ENCODE measurements at regions not wholly inside any gene's neighbourhood (a gene's known extent, or its start where the extent isn't known, plus 50 kb on each side); places are given as distances from the start of the nearest gene placed in this dataset.

GRCh38 chr16:7772722-7773121, 440.1 kb downstream of the RBFOX1 start:
- TF ChIP-seq POLR2A (IDR thresholded peaks at IDR 0.05) (no peak), CTCF (IDR thresholded peaks at IDR 0.05) (no peak), EP300 (IDR thresholded peaks at IDR 0.05) (no peak)

All from ovary (tissue), 3 donors.